Right atrium auricular region (tissue), 2 donors: ENCODE measurements at regions not wholly inside any gene's neighbourhood (a gene's known extent, or its start where the extent isn't known, plus 50 kb on each side); places are given as distances from the start of the nearest gene placed in this dataset.

Source experiments
- DNase-seq: peaks from one replicate; pipeline ENCODE4 v3.0.0-alpha.2; 2019; ENCODE audit warnings: low spot score
- H3K27ac ChIP-seq, 2 donors: fragments of 200-600 bp; sonication (generic); 1 replicate in 1 of 2; 2 replicates in 1 of 2; pipeline ENCODE4 v1.5.1; 2016 to 2019
- H3K27me3 ChIP-seq, 2 donors: fragments of 200-600 bp; sonication (generic); one replicate each; pipeline versions ENCODE4 v1.5.1 to v1.6.0; 2017 to 2019
- H3K36me3 ChIP-seq: fragments of 200-600 bp; sonication (generic); one replicate; pipeline ENCODE4 v1.5.1; 2016
- H3K4me1 ChIP-seq, 2 donors: fragments of 200-600 bp; sonication (generic); one replicate each; pipeline versions ENCODE4 v1.5.1 to v1.6.0; 2017 to 2019
- H3K4me3 ChIP-seq, 2 donors: fragments of 200-600 bp; sonication (generic); 1 replicate in 1 of 2; 2 replicates in 1 of 2; pipeline ENCODE4 v1.5.1; 2017 to 2019; ENCODE audit warnings: mild to moderate bottlenecking in 1 of 2, moderate library complexity in 1 of 2
- H3K9me3 ChIP-seq, 2 donors: fragments of 200-600 bp; sonication (generic); one replicate each; pipeline ENCODE4 v1.5.1; 2019
- TF ChIP-seq, protein P1 (sequence below), 2 donors: fragments of 200-600 bp; sonication (generic); IDR thresholded peaks; one replicate each; pipeline ENCODE4 v1.5.1; 2019; ENCODE audit warnings: antibody characterized with exemption in 2 of 2

DNA sequence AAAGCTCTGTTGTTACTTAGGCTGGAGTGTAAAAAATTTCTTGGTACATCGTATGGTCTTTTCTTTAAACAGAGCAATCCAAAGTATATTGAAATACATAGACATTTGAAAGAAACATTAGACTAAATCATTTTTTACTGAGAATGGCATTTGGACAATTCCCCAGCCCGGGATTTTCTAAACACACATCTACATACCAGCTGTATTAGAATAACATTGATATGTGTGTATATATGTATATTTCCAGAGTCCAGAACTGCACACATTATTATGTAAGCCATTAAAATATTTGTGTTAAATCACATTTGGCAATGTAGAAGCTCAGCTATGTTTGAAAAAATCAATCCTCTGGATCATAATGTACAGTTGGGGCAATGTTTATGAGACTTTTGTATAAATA, 1853.6 kb upstream of the LRRTM1 start:
- DNase-seq = no peak
- Histone ChIP-seq H3K27me3 (no peaks in the 10 kb centered on the region), H3K4me3 (no peak overlapping the region), H3K4me1 (no peaks in the 10 kb centered on the region), H3K36me3 (no peaks in the 10 kb centered on the region), H3K9me3 (no peaks in the 10 kb centered on the region), H3K27ac (no peak overlapping the region)
- TF ChIP-seq, protein P1, sequence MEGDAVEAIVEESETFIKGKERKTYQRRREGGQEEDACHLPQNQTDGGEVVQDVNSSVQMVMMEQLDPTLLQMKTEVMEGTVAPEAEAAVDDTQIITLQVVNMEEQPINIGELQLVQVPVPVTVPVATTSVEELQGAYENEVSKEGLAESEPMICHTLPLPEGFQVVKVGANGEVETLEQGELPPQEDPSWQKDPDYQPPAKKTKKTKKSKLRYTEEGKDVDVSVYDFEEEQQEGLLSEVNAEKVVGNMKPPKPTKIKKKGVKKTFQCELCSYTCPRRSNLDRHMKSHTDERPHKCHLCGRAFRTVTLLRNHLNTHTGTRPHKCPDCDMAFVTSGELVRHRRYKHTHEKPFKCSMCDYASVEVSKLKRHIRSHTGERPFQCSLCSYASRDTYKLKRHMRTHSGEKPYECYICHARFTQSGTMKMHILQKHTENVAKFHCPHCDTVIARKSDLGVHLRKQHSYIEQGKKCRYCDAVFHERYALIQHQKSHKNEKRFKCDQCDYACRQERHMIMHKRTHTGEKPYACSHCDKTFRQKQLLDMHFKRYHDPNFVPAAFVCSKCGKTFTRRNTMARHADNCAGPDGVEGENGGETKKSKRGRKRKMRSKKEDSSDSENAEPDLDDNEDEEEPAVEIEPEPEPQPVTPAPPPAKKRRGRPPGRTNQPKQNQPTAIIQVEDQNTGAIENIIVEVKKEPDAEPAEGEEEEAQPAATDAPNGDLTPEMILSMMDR (IDR thresholded peaks at IDR 0.05) = no peak

DNA sequence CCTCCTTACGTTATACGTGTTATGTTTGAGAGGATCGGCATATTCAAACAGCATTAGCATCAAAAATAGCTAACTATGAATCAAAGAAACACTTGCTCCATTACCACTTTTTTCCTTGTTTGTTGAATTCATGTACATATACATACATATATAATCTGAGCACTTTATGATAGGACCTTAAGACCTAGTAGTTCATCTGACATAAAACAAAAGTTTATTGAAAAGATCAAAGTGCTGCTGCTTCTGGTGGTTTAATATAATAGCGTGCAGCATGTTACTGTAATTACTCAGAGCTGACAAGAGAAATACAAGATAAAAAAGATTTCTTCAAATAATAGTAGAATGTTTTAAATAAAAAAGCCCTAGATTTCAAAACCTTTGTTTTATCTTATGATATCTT, 1850.9 kb upstream of the LRRTM1 start:
- no peaks in the 10 kb centered on the region for H3K36me3 ChIP-seq
- DNase-seq = no peak
- H3K27me3 ChIP-seq = no peaks in the 10 kb centered on the region
- no peaks in the 10 kb centered on the region for H3K4me1 ChIP-seq
- no peak overlapping the region for H3K4me3 ChIP-seq
- no peak overlapping the region for H3K27ac ChIP-seq
- H3K9me3 ChIP-seq = no peaks in the 10 kb centered on the region
- TF ChIP-seq, protein P1 (IDR thresholded peaks at IDR 0.05) = no peak

DNA sequence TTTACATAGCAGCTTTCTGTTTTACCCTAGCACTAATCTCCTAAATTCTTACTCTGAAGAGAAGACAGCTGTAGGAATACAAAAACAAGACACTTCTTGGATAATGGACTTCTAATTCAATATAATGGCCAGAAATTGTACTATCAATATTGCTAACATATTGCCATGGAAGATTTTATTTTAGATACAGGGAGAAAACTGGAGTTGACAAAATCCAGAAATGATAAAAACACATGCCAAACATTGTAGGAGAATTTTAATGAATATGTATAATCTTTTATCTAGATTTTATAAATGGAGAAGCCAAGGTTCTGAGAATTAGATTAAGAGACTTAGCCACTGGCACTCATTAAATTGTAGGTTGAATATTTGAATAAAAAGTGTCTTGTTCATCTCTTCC, 1838.8 kb upstream of the LRRTM1 start:
- TF ChIP-seq, protein P1 (IDR thresholded peaks at IDR 0.05) = no peak
- Histone ChIP-seq H3K4me3 (no peak overlapping the region), H3K36me3 (no peaks in the 10 kb centered on the region), H3K9me3 (no peaks in the 10 kb centered on the region), H3K27me3 (no peaks in the 10 kb centered on the region), H3K4me1 (no peaks in the 10 kb centered on the region), H3K27ac (no peak overlapping the region)
- no peak for DNase-seq

DNA sequence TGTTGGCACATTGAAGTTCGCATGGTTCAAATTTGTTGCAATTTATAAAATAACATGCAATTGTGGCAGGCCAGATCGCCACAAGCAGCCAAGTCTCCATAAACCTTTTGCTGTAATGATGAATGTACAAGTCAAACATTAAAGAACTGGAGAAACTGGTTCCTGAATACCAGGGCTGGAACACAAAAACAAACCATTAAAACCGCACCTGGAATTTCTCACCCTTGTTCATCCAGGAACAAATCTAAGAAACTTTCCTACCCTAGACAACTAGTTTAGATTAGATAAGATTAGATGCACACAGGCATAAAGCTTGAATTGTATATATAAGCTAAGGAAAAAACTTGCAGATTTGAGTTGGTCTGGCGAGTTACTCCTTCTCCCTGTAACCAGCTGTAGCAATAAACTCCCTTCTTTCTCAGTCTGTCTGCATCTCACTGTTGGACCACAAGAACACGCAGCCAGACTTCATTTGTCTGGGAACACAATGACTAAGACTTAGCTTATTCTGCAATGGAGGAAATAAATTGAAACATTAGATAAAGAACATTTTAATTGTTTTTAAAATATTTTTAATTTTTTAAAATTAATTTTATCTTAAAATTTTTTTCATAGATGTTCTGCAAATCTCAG, 1835.5 kb upstream of the LRRTM1 start:
- DNase-seq = no peak
- TF ChIP-seq, protein P1 (IDR thresholded peaks at IDR 0.05) = no peak
- Histone ChIP-seq H3K27me3 (no peaks in the 10 kb centered on the region), H3K36me3 (no peaks in the 10 kb centered on the region), H3K4me1 (no peaks in the 10 kb centered on the region), H3K4me3 (no peak overlapping the region), H3K9me3 (no peaks in the 10 kb centered on the region), H3K27ac (no peak overlapping the region)

DNA sequence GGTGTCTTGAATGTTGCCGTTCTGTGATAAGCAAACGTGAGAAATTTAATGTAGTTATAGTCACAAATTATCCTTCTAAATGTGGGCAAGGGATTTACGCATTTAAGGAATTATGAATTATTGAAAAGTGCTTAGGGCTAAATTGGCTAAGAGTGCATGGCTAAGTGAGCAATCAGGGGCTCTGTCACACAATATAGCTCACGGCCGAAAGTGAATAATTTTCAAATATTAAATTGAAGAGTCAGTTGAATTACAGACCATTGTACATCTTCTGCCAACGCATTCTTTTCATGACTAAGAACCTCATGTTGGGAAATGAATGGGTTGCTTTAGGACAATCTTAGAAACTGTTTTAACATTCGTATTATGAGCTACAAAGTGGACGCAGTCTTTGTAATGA, 1832.9 kb upstream of the LRRTM1 start:
- Histone ChIP-seq H3K27me3 (no peaks in the 10 kb centered on the region), H3K4me1 (no peaks in the 10 kb centered on the region), H3K27ac (no peak overlapping the region), H3K9me3 (no peaks in the 10 kb centered on the region), H3K36me3 (no peaks in the 10 kb centered on the region), H3K4me3 (no peak overlapping the region)
- TF ChIP-seq, protein P1 (IDR thresholded peaks at IDR 0.05) = no peak
- DNase-seq = no peak

DNA sequence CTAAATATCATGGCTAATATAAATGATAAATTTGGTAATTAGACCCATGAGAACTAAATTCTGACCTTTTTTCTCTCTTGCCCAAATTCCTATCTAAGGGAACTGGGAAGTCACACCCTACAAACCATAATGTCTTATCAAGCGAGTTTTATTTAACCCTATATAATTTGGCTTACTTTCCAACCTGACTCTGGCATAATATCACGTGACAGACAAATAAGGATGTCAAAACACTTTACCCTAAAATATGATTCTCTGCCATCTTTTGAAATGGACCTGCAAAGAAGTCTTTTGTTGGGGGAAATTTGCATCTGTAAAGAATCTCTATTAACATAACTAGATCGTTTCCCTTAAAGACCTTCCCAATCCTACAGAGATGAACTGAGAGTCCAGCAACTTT, 1823.5 kb upstream of the LRRTM1 start:
- TF ChIP-seq, protein P1 (IDR thresholded peaks at IDR 0.05) = no peak
- Histone ChIP-seq H3K27ac (no peak overlapping the region), H3K4me1 (no peaks in the 10 kb centered on the region), H3K9me3 (peaks cover 0 to 6% of the 10 kb centered on the region in 2 donors), H3K36me3 (no peaks in the 10 kb centered on the region), H3K4me3 (no peak overlapping the region), H3K27me3 (no peaks in the 10 kb centered on the region)
- no peak for DNase-seq
